Osteoblast (primary cell): ENCODE measurements at regions not wholly inside any gene's neighbourhood (a gene's known extent, or its start where the extent isn't known, plus 50 kb on each side); places are given as distances from the start of the nearest gene placed in this dataset. TPM values are rescaled to one million over a fixed set of nuclear protein-coding genes. Genes with fewer than 3 reads are reported as not detected.

Source experiments
- DNase-seq: peaks from one replicate; pipeline ENCODE4 v3.0.0; 2011; ENCODE audit warnings: low spot score, mixed read lengths; ENCODE audit not compliant: insufficient read length; ENCODE audit errors: missing footprints
- H2AFZ ChIP-seq: 2 replicates; pipeline ENCODE4 v1.6.0; 2011; ENCODE audit warnings: mild to moderate bottlenecking, low read length
- H3K27ac ChIP-seq: 2 replicates; pipeline ENCODE4 v1.5.1; 2011; ENCODE audit warnings: mild to moderate bottlenecking, low read depth, low read length, moderate library complexity
- H3K27me3 ChIP-seq: 2 replicates; pipeline ENCODE4 v1.6.0; 2012; ENCODE audit warnings: mild to moderate bottlenecking, control low read depth, inconsistent platforms, low read length, moderate library complexity; ENCODE audit not compliant: insufficient read depth
- H3K36me3 ChIP-seq: 2 replicates; pipeline ENCODE4 v1.5.1; 2011; ENCODE audit warnings: mild to moderate bottlenecking, low read length, control low read depth, moderate library complexity; ENCODE audit not compliant: insufficient read depth
- H3K4me1 ChIP-seq: 2 replicates; pipeline ENCODE4 v1.5.1; 2011; ENCODE audit warnings: mild to moderate bottlenecking, low read length, control low read depth, moderate library complexity; ENCODE audit not compliant: insufficient read depth
- H3K4me2 ChIP-seq: 2 replicates; pipeline ENCODE4 v1.6.0; 2011; ENCODE audit warnings: mild to moderate bottlenecking, low read length; ENCODE audit not compliant: insufficient read depth
- H3K4me3 ChIP-seq: fragments of 200-600 bp; sonication (generic); 3 replicates; pipeline ENCODE4 v1.5.1; 2012; ENCODE audit warnings: mild to moderate bottlenecking, low read length, inconsistent platforms; ENCODE audit not compliant: insufficient read depth
- H3K79me2 ChIP-seq: 2 replicates; pipeline ENCODE4 v1.6.0; 2012; ENCODE audit warnings: mild to moderate bottlenecking, low read length, control low read depth, inconsistent platforms; ENCODE audit not compliant: insufficient read depth
- H3K9me3 ChIP-seq: 2 replicates; pipeline ENCODE4 v1.5.1; 2011; ENCODE audit warnings: low read depth, low read length, control low read depth
- H4K20me1 ChIP-seq: 2 replicates; pipeline ENCODE4 v1.6.0; 2012; ENCODE audit warnings: mild to moderate bottlenecking, low read length, control low read depth; ENCODE audit not compliant: insufficient read depth
- CTCF ChIP-seq: IDR thresholded peaks from 2 replicates; pipeline ENCODE4 v1.5.1; 2011; ENCODE audit warnings: mild to moderate bottlenecking, low read depth, low read length, moderate library complexity; ENCODE audit errors: extremely low read depth
- small RNA-seq: library from RNA; depleted of rRNA; stranded (forward); fragments of <200 nt; gene quantifications from one replicate; pipeline ENCODE3, GENCODE V24; 2012

DNA sequence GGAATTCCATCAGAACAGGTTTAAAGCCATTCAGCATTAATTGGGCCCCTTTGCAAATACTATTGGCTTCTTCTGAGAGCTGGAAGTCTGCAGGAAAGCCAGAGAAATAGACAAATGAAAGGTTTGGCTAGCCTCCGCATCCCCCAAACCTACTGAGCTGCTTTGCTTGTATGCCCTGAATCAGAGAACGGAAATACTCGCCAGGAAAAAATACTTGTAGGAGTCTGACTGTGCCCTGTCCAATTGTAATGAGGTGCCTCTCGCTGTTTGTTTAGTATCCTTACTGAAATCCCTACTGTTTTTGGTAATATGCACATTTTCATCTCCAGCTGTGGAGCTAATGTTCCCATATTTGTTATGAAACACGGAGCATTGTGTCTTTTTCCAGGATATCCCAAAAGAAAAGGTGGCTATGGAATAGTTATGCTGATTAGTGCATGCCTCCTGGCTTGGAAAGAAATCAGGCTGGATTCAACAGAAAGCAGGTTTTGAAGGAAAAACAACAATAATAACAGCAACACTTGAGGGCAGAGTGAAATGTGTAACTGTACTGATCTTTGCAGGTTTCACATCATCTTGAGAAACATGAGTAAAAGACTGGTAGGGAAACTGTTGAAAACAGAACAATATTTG, 50.7 kb upstream of the NLGN4X start:
- Histone ChIP-seq H3K4me3 (no peak overlapping the region), H3K4me1 (no peaks in the 10 kb centered on the region), H4K20me1 (no peaks in the 10 kb centered on the region), H3K79me2 (no peaks in the 10 kb centered on the region), H3K9me3 (no peaks in the 10 kb centered on the region), H3K36me3 (no peaks in the 10 kb centered on the region), H3K27ac (no peak overlapping the region), H3K27me3 (no peaks in the 10 kb centered on the region), H2AFZ (no peak overlapping the region), H3K4me2 (no peak overlapping the region)
- peak; percentile 17 for DNase-seq
- no peak for TF ChIP-seq CTCF

Small RNA genes in the stretch of these regions (small RNA-seq; reads per million reads assigned to genes)
- gene MIR4770, result not detected
